SH-SY5Y (cell line): ENCODE measurements at regions not wholly inside any gene's neighbourhood (a gene's known extent, or its start where the extent isn't known, plus 50 kb on each side); places are given as distances from the start of the nearest gene placed in this dataset.

Experiments used
- GATA2 ChIP-seq: IDR thresholded peaks from 2 replicates; pipeline ENCODE4 v1.6.1; 2011; ENCODE audit warnings: mild to moderate bottlenecking, low read depth, low read length
- GATA3 ChIP-seq: IDR thresholded peaks from 2 replicates; pipeline ENCODE4 v1.6.1; 2011; ENCODE audit warnings: low read depth, mild to moderate bottlenecking, low read length, moderate library complexity

- TF ChIP-seq GATA3 (no peak), GATA2 (no peak)
Observed at GRCh38 chr18:44290366-44290977, 390.2 kb upstream of the SETBP1 start.
